Panc1 (cell line): ENCODE measurements at regions not wholly inside any gene's neighbourhood (a gene's known extent, or its start where the extent isn't known, plus 50 kb on each side); places are given as distances from the start of the nearest gene placed in this dataset.

Experiments used
- ATAC-seq: fragments of 200-7000 bp; cut with Tn5 transposase; 2 replicates; pipeline ENCODE4 v1.9.1; 2020; ENCODE audit warnings: mild to moderate bottlenecking, moderate library complexity
- BruUV-seq: library from RNA; stranded (reverse); fragments of 400-500 nt; replicated peaks from 2 replicates; lab custom pipeline; 2021; lab: Mats Ljungman, UMichigan
- CTCF ChIA-PET: fragments of 300-600 bp; sonication (Branson Sonifier 250); formaldehyde crosslinking; loops from one replicate; lab custom pipeline; 2022; ENCODE audit warnings: antibody characterized with exemption; lab: Charles Lee
- POLR2A ChIA-PET: fragments of 300-600 bp; sonication (Branson Sonifier 250); formaldehyde crosslinking; loops from one replicate; lab custom pipeline; 2022; ENCODE audit warnings: antibody characterized with exemption; lab: Charles Lee
- DNase-seq: peaks from one replicate; pipeline ENCODE4 v3.0.0-alpha.2; 2010; ENCODE audit warnings: low read depth, low spot score
- H3K27ac ChIP-seq: 2 replicates; pipeline ENCODE4 v1.5.1; 2011; ENCODE audit warnings: mild to moderate bottlenecking, low read length, inconsistent platforms
- H3K27me3 ChIP-seq: fragments of 200-500 bp; sonication (Bioruptor generic); 2 replicates; pipeline ENCODE4 v1.6.0; 2014; ENCODE audit warnings: low read length, inconsistent platforms; ENCODE audit not compliant: control insufficient read depth, insufficient read depth
- H3K36me3 ChIP-seq: fragments of 200-500 bp; sonication (Bioruptor generic); 2 replicates; pipeline ENCODE4 v1.5.1; 2014; ENCODE audit warnings: inconsistent platforms, mild to moderate bottlenecking, low read length, moderate library complexity; ENCODE audit not compliant: control insufficient read depth, insufficient read depth
- H3K4me1 ChIP-seq: 2 replicates; pipeline ENCODE4 v1.5.1; 2011; ENCODE audit warnings: inconsistent platforms, mild to moderate bottlenecking, low read length, moderate library complexity; ENCODE audit not compliant: control insufficient read depth, insufficient read depth
- H3K4me3 ChIP-seq, 2 experiments: 2 replicates each; pipeline ENCODE4 v1.5.1; 2011 to 2012; ENCODE audit warnings: low read depth in 2 of 2, low read length in 2 of 2, mild to moderate bottlenecking in 2 of 2, inconsistent platforms in 1 of 2, moderate library complexity in 1 of 2
- H3K9me3 ChIP-seq: fragments of 200-500 bp; sonication (Bioruptor generic); 2 replicates; pipeline ENCODE4 v1.5.1; 2014; ENCODE audit warnings: low read depth, mild to moderate bottlenecking, inconsistent platforms, low read length, moderate library complexity; ENCODE audit not compliant: control insufficient read depth, insufficient read depth
- CTCF ChIP-seq: fragments of 450-650 bp; IDR thresholded peaks from 2 replicates; pipeline ENCODE4 v1.5.1; 2017; ENCODE audit warnings: mild to moderate bottlenecking
- POLR2AphosphoS5 ChIP-seq: IDR thresholded peaks from 2 replicates; pipeline ENCODE4 v1.6.1; 2012; ENCODE audit warnings: mild to moderate bottlenecking, low read depth, low read length, moderate library complexity
- REST ChIP-seq, 2 experiments: IDR thresholded peaks; 2 replicates each; pipeline ENCODE4 v1.6.1; 2011 to 2012; ENCODE audit warnings: low read depth in 2 of 2, control low read depth in 1 of 2, low read length in 1 of 2, mild to moderate bottlenecking in 1 of 2, moderate library complexity in 1 of 2; ENCODE audit not compliant: insufficient read depth in 1 of 2
- SIN3A ChIP-seq: IDR thresholded peaks from 2 replicates; pipeline ENCODE4 v1.6.1; 2012; ENCODE audit warnings: low read depth, mild to moderate bottlenecking, low read length, moderate library complexity, borderline replicate concordance; ENCODE audit not compliant: insufficient read depth
- TCF7L2 ChIP-seq: IDR thresholded peaks from 2 replicates; pipeline ENCODE4 v1.6.1; 2011; ENCODE audit warnings: mild to moderate bottlenecking, low read depth, low read length, inconsistent platforms
- in situ Hi-C: cut with HindIII; loops from 2 replicates; pipeline ENCODE4 v1.10.0; 2016; ENCODE audit warnings: low sequenced_read_pairs, low pct_unique_long_range_greater_than_20kb
- intact Hi-C: fragments of 100-400 bp; cut with micrococcal nuclease; formaldehyde crosslinking; loops from one replicate; pipeline ENCODE4 v1.10.0; 2022; ENCODE audit not compliant: unreplicated experiment

DNA sequence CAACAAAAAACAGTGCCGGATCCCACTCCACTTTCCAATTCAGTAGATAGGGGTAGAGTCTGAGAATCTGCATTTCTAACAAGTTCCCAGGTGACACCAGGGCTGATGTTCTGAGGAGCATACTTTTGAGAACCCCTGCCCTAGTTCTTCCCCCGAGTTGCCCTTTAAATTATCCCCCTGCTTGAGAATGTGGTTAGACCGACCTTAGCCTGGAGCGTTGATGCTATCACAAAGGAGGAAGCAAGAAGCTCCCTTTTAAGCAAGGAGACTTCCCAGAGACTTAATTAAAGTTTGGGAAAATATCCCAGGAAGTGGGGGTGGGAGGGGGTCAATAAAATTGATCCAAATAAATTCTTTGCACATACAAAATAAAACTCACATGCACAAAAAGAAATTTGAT is 485.9 kb downstream of the SMARCA1 start:
- Histone ChIP-seq H3K4me3 (no peak overlapping the region), H3K27me3 (no peaks in the 10 kb centered on the region), H3K4me1 (no peaks in the 10 kb centered on the region), H3K36me3 (no peaks in the 10 kb centered on the region), H3K9me3 (no peaks in the 10 kb centered on the region), H3K27ac (no peak overlapping the region)
- intact Hi-C loops: no loop called here
- in situ Hi-C loops: no loop called here
- ChIA-PET CTCF (interaction anchor here (0.6 kb wide), 1 partner anchor 112 kb away, joined by 4 read pairs; no protein-coding TSS in a partner anchor), POLR2A (no interaction called here)
- DNase-seq: no peak
- TF ChIP-seq SIN3A (no peak), TCF7L2 (no peak), CTCF (no peak), REST (IDR thresholded peaks at IDR 0.05; ENCODE audit: insufficient read depth in 1 of 2, low read depth in 2 of 2, low read length in 1 of 2) (no peak), POLR2AphosphoS5 (no peak)
- BruUV-seq: no TSS peak
- no peak for ATAC-seq

DNA sequence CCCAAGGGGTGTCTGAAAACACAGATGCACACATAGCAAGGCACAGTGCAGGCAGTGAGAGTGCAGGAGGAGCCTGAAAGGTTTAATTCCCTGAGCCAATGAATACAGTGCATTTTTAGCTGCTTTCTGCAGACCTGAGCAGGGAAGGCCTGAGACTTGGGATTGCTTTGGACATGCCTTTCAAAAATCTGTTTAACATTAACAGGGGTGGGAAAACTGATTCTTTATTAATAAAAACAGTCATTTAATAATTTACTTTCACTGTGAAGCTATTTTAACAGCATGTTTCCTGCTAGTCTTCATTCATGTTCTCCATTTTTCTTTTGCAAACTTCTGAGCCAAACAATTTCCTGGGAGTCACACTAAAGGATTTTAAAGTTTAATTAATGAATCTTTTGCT is 488.1 kb downstream of the SMARCA1 start:
- POLR2A ChIA-PET: no interaction called here

More for the DNA sequence above, 488.1 kb downstream of the SMARCA1 start:
- Histone ChIP-seq H3K4me3 (no peak overlapping the region), H3K27me3 (no peaks in the 10 kb centered on the region), H3K9me3 (no peaks in the 10 kb centered on the region), H3K36me3 (no peaks in the 10 kb centered on the region), H3K4me1 (no peaks in the 10 kb centered on the region), H3K27ac (no peak overlapping the region)
- DNase-seq (no peak), ATAC-seq (no peak)
- TF ChIP-seq REST (IDR thresholded peaks at IDR 0.05; ENCODE audit: insufficient read depth in 1 of 2, low read depth in 2 of 2, low read length in 1 of 2) (no peak), TCF7L2 (no peak), SIN3A (no peak), CTCF (no peak), POLR2AphosphoS5 (no peak)
- intact Hi-C loops (no loop called here), in situ Hi-C loops (no loop called here)
- CTCF ChIA-PET: no interaction called here
- BruUV-seq: no TSS peak
